HG02610 (cell line): ENCODE measurements at regions not wholly inside any gene's neighbourhood (a gene's known extent, or its start where the extent isn't known, plus 50 kb on each side); places are given as distances from the start of the nearest gene placed in this dataset.

Experiments used
- ATAC-seq: cut with Tn5 transposase; IDR thresholded peaks from one replicate; pipeline ENCODE4 v1.9.1; 2021; ENCODE audit warnings: mild to moderate bottlenecking, moderate library complexity; ENCODE audit not compliant: unreplicated experiment

- ATAC-seq: no peak
Observed at GRCh38 chr18:43635397-43635796, 358.1 kb upstream of the SYT4 start.

- ATAC-seq: no peak
Observed at GRCh38 chr18:43642727-43643330, 365.5 kb upstream of the SYT4 start.

GRCh38 chr18:43648002-43648401, 370.7 kb upstream of the SYT4 start:
- no peak for ATAC-seq

- ATAC-seq: no peak
Observed at GRCh38 chr18:43649649-43650357, 372.5 kb upstream of the SYT4 start.

GRCh38 chr18:43650426-43650825, 373.1 kb upstream of the SYT4 start:
- ATAC-seq: no peak

GRCh38 chr18:43651057-43651456, 373.8 kb upstream of the SYT4 start:
- ATAC-seq: no peak

GRCh38 chr18:43656547-43656946, 379.3 kb upstream of the SYT4 start:
- ATAC-seq: no peak

GRCh38 chr18:43661570-43661969, 384.3 kb upstream of the SYT4 start:
- ATAC-seq: no peak

GRCh38 chr18:43662657-43663056, 385.4 kb upstream of the SYT4 start:
- no peak for ATAC-seq

- ATAC-seq: no peak
Observed at GRCh38 chr18:43663159-43663558, 385.9 kb upstream of the SYT4 start.

GRCh38 chr18:43664487-43665008, 387.3 kb upstream of the SYT4 start:
- ATAC-seq: no peak

GRCh38 chr18:43665105-43665788, 388.0 kb upstream of the SYT4 start:
- no peak for ATAC-seq

GRCh38 chr18:43668866-43669265, 391.6 kb upstream of the SYT4 start:
- no peak for ATAC-seq

GRCh38 chr18:43671431-43671830, 394.1 kb upstream of the SYT4 start:
- no peak for ATAC-seq

- no peak for ATAC-seq
Observed at GRCh38 chr18:43680096-43680495, 402.8 kb upstream of the SYT4 start.

- no peak for ATAC-seq
Observed at GRCh38 chr18:43681661-43682060, 404.4 kb upstream of the SYT4 start.

- no peak for ATAC-seq
Observed at GRCh38 chr18:43682196-43682595, 404.9 kb upstream of the SYT4 start.

- no peak for ATAC-seq
Observed at GRCh38 chr18:43686709-43687108, 409.4 kb upstream of the SYT4 start.

- ATAC-seq: no peak
Observed at GRCh38 chr18:43692099-43692690, 414.9 kb upstream of the SYT4 start.

- no peak for ATAC-seq
Observed at GRCh38 chr18:43702399-43702798, 425.1 kb upstream of the SYT4 start.

GRCh38 chr18:43703050-43703449, 425.8 kb upstream of the SYT4 start:
- ATAC-seq: no peak

- ATAC-seq: no peak
Observed at GRCh38 chr18:43705850-43706249, 428.6 kb upstream of the SYT4 start.
